GM12865 (cell line): ENCODE measurements at regions not wholly inside any gene's neighbourhood (a gene's known extent, or its start where the extent isn't known, plus 50 kb on each side); places are given as distances from the start of the nearest gene placed in this dataset.

ENCODE experiments used
- DNase-seq: peaks from one replicate; pipeline ENCODE4 v3.0.0; 2010; ENCODE audit warnings: low read depth
- H3K4me3 ChIP-seq: 2 replicates; pipeline ENCODE4 v1.5.1; 2011; ENCODE audit warnings: mild to moderate bottlenecking, low read depth, low read length, control low read depth
- TF ChIP-seq, protein P1 (sequence below): IDR thresholded peaks from 2 replicates; pipeline ENCODE4 v1.5.1; 2011; ENCODE audit warnings: low read length, control low read depth, low read depth, inconsistent platforms; ENCODE audit not compliant: insufficient read depth; ENCODE audit errors: missing control alignments

- TF ChIP-seq, protein P1, sequence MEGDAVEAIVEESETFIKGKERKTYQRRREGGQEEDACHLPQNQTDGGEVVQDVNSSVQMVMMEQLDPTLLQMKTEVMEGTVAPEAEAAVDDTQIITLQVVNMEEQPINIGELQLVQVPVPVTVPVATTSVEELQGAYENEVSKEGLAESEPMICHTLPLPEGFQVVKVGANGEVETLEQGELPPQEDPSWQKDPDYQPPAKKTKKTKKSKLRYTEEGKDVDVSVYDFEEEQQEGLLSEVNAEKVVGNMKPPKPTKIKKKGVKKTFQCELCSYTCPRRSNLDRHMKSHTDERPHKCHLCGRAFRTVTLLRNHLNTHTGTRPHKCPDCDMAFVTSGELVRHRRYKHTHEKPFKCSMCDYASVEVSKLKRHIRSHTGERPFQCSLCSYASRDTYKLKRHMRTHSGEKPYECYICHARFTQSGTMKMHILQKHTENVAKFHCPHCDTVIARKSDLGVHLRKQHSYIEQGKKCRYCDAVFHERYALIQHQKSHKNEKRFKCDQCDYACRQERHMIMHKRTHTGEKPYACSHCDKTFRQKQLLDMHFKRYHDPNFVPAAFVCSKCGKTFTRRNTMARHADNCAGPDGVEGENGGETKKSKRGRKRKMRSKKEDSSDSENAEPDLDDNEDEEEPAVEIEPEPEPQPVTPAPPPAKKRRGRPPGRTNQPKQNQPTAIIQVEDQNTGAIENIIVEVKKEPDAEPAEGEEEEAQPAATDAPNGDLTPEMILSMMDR = no peak
- no peak overlapping the region for H3K4me3 ChIP-seq
- DNase-seq = no peak
These were observed 386.9 kb upstream of the PLXNA2 start for GRCh38 chr1:208631092-208631491.

DNA sequence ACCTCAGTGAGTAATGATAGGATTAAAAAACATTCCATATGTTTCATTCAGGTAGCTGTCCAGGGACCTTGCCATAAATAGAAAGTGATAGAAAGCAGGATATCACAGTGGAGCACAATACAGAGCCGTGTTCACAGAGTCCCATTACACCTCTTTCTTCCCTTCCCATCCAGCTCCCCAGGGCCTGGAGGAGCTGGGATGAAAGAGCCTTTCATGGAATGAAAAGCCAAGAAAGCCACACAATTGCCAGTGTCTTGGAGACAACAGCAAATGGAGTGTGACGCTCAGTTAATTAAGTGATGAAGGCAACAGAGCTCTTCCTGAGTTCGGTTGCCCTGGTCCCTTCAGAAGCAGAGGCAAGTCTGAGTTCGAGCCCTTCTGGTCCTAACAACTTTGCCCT, 387.3 kb upstream of the PLXNA2 start:
- DNase-seq = no peak
- TF ChIP-seq, protein P1 = no peak
- H3K4me3 ChIP-seq = no peak overlapping the region

GRCh38 chr1:208634346-208635140, 390.4 kb upstream of the PLXNA2 start:
- TF ChIP-seq, protein P1 = no peak
- no peak for DNase-seq

GRCh38 chr1:208637181-208637580, 393.0 kb upstream of the PLXNA2 start:
- TF ChIP-seq, protein P1 = no peak
- DNase-seq = no peak
- H3K4me3 ChIP-seq = no peak overlapping the region

More at GRCh38 chr1:208634346-208635140, 390.4 kb upstream of the PLXNA2 start:
- no peak overlapping the region for H3K4me3 ChIP-seq

GRCh38 chr1:208639382-208639781, 395.2 kb upstream of the PLXNA2 start:
- TF ChIP-seq, protein P1 = no peak
- no peak overlapping the region for H3K4me3 ChIP-seq
- no peak for DNase-seq

- TF ChIP-seq, protein P1 = no peak
- H3K4me3 ChIP-seq = no peak overlapping the region
- no peak for DNase-seq
These were observed 396.1 kb upstream of the PLXNA2 start for GRCh38 chr1:208640295-208640694.

- TF ChIP-seq, protein P1 = no peak
- no peak overlapping the region for H3K4me3 ChIP-seq
- peak; percentile 57 for DNase-seq
These were observed 397.5 kb upstream of the PLXNA2 start for GRCh38 chr1:208641579-208642280.
